ENCODE measurements at regions not wholly inside any gene's neighbourhood (a gene's known extent, or its start where the extent isn't known, plus 50 kb on each side); places are given as distances from the start of the nearest gene placed in this dataset.
A peak's percentile ranks its signal among the peaks of the same experiment; 100 is the strongest.
"Not testable (repeated sequence)": the region's sequence is repeated elsewhere in the genome, so short reads cannot be mapped to it uniquely, and the experiment has no call there.

- DNase-seq (ENCODE audit: low read depth): no peak
These were observed 491.9 kb upstream of the PROK2 start for GRCh38 chr3:72276806-72277205.

- no peak for DNase-seq (ENCODE audit: low read depth)
These were observed 490.4 kb upstream of the PROK2 start for GRCh38 chr3:72275331-72275751.

GRCh38 chr3:72274493-72275330 lies 489.8 kb upstream of the PROK2 start:
- peak; percentile 88 for DNase-seq (ENCODE audit: low read depth)

GRCh38 chr3:72273615-72274014 lies 488.7 kb upstream of the PROK2 start:
- peak; percentile 95 for DNase-seq (ENCODE audit: low read depth)

- DNase-seq (ENCODE audit: low read depth): no peak
These were observed 487.4 kb upstream of the PROK2 start for GRCh38 chr3:72272356-72272755.

- no peak for DNase-seq (ENCODE audit: low read depth)
These were observed 487.0 kb upstream of the PROK2 start for GRCh38 chr3:72271923-72272322.

GRCh38 chr3:72271216-72271615 lies 486.3 kb upstream of the PROK2 start:
- DNase-seq (ENCODE audit: low read depth): peak; percentile 7

- DNase-seq (ENCODE audit: low read depth): no peak
These were observed 485.8 kb upstream of the PROK2 start for GRCh38 chr3:72270730-72271129.

GRCh38 chr3:72270072-72270681 lies 485.2 kb upstream of the PROK2 start:
- DNase-seq (ENCODE audit: low read depth): peak; percentile 97

- no peak for DNase-seq (ENCODE audit: low read depth)
These were observed 484.5 kb upstream of the PROK2 start for GRCh38 chr3:72269475-72269874.

- not testable (repeated sequence) for DNase-seq (ENCODE audit: low read depth)
These were observed 482.1 kb upstream of the PROK2 start for GRCh38 chr3:72266921-72267524.

- no peak for DNase-seq (ENCODE audit: low read depth)
These were observed 481.0 kb upstream of the PROK2 start for GRCh38 chr3:72266016-72266370.

- DNase-seq (ENCODE audit: low read depth): peak; percentile 33
These were observed 480.5 kb upstream of the PROK2 start for GRCh38 chr3:72265256-72266015.

GRCh38 chr3:72263223-72263990 lies 478.5 kb upstream of the PROK2 start:
- no peak for DNase-seq (ENCODE audit: low read depth)

GRCh38 chr3:72262736-72263135 lies 477.8 kb upstream of the PROK2 start:
- DNase-seq (ENCODE audit: low read depth): no peak

GRCh38 chr3:72261566-72262564 lies 476.9 kb upstream of the PROK2 start:
- DNase-seq (ENCODE audit: low read depth): no peak

- no peak for DNase-seq (ENCODE audit: low read depth)
These were observed 475.6 kb upstream of the PROK2 start for GRCh38 chr3:72260588-72260910.

- peak; percentile 3 for DNase-seq (ENCODE audit: low read depth)
These were observed 475.0 kb upstream of the PROK2 start for GRCh38 chr3:72259755-72260587.

GRCh38 chr3:72258361-72259141 lies 473.6 kb upstream of the PROK2 start:
- DNase-seq (ENCODE audit: low read depth): no peak
